SK-N-SH (cell line): ENCODE measurements at regions not wholly inside any gene's neighbourhood (a gene's known extent, or its start where the extent isn't known, plus 50 kb on each side); places are given as distances from the start of the nearest gene placed in this dataset.

Source experiments
- CTCF ChIA-PET: fragments of 300-600, 350-600 bp; formaldehyde crosslinking; extraction: SDS; loops from one replicate; lab custom pipeline; 2021; lab: Yijun Ruan, JAX
- POLR2A ChIA-PET: fragments of 350-600 bp; sonication (Branson Sonifier 250); formaldehyde crosslinking; extraction: SDS; loops from one replicate; lab custom pipeline; 2020; ENCODE audit warnings: antibody characterized with exemption, inconsistent platforms; lab: Yijun Ruan, JAX
- DNase-seq: peaks from one replicate; pipeline ENCODE4 v3.0.0; 2012
- H2AFZ ChIP-seq: fragments of 200-600 bp; sonication (generic); 2 replicates; pipeline ENCODE4 v1.8.1; 2016; ENCODE audit warnings: antibody characterized with exemption, mild to moderate bottlenecking, low read depth
- H3F3A ChIP-seq: fragments of 200-600 bp; sonication (generic); replicated peaks from 2 replicates; pipeline ENCODE3; 2016; ENCODE audit warnings: antibody characterized with exemption, mild to moderate bottlenecking; ENCODE audit not compliant: insufficient read depth
- H3K27ac ChIP-seq, 2 experiments: fragments of 200-500 bp in 1 of 2; fragments of 200-600 bp in 1 of 2; sonication (Bioruptor generic) in 1 of 2; sonication (generic), shearing (Covaris generic) in 1 of 2; 2 replicates each; pipeline versions ENCODE4 v1.5.1 to v1.6.1; 2014 to 2016; ENCODE audit warnings: low read depth in 2 of 2, inconsistent platforms in 1 of 2, low read length in 1 of 2, mild to moderate bottlenecking in 1 of 2, mixed read lengths in 1 of 2
- H3K27me3 ChIP-seq: fragments of 200-600 bp; sonication (generic), shearing (Covaris generic); 2 replicates; pipeline ENCODE4 v1.6.1; 2016; ENCODE audit warnings: mixed run types; ENCODE audit not compliant: insufficient read depth
- H3K36me3 ChIP-seq, 2 experiments: fragments of 200-500 bp in 1 of 2; fragments of 200-600 bp in 1 of 2; sonication (Bioruptor generic) in 1 of 2; sonication (generic) in 1 of 2; replicated peaks in 1 of 2; 2 replicates each; pipeline versions ENCODE3 to v1.5.1; 2014 to 2016; ENCODE audit warnings: low read length in 1 of 2, mild to moderate bottlenecking in 1 of 2; ENCODE audit not compliant: insufficient read depth in 2 of 2, control insufficient read depth in 1 of 2
- H3K4me1 ChIP-seq, 2 experiments: fragments of 200-500 bp in 1 of 2; fragments of 200-600 bp in 1 of 2; sonication (Bioruptor generic) in 1 of 2; sonication (generic), shearing (Covaris generic) in 1 of 2; 2 replicates each; pipeline versions ENCODE4 v1.5.1 to v1.6.1; 2014 to 2016; ENCODE audit warnings: low read depth in 1 of 2, low read length in 1 of 2, mixed run types in 1 of 2; ENCODE audit not compliant: insufficient read depth in 2 of 2, control insufficient read depth in 1 of 2
- H3K4me2 ChIP-seq: fragments of 200-600 bp; sonication (generic), shearing (Covaris generic); 2 replicates; pipeline ENCODE4 v1.6.1; 2017; ENCODE audit warnings: mixed run types
- H3K4me3 ChIP-seq, 2 experiments: fragments of 200-500 bp in 1 of 2; fragments of 200-600 bp in 1 of 2; sonication (Bioruptor generic) in 1 of 2; sonication (generic), shearing (Covaris generic) in 1 of 2; 2 replicates each; pipeline versions ENCODE4 v1.5.1 to v1.8.1; 2014 to 2016; ENCODE audit warnings: low read depth in 2 of 2, inconsistent platforms in 1 of 2, low read length in 1 of 2, mild to moderate bottlenecking in 1 of 2, mixed read lengths in 1 of 2, moderate library complexity in 1 of 2
- H3K79me2 ChIP-seq: fragments of 200-600 bp; sonication (generic); 2 replicates; pipeline ENCODE4 v1.8.1; 2017; ENCODE audit warnings: mild to moderate bottlenecking; ENCODE audit not compliant: insufficient read depth
- H3K9ac ChIP-seq: fragments of 200-600 bp; sonication (generic); 2 replicates; pipeline ENCODE4 v1.6.1; 2017; ENCODE audit warnings: mixed run types
- H3K9me2 ChIP-seq: fragments of 200-600 bp; sonication (generic); 2 replicates; pipeline ENCODE4 v1.6.1; 2017; ENCODE audit warnings: mixed run types
- H3K9me3 ChIP-seq: fragments of 200-600 bp; sonication (generic); 2 replicates; pipeline ENCODE4 v1.6.1; 2017; ENCODE audit warnings: mixed run types, mild to moderate bottlenecking, moderate library complexity
- H4K20me1 ChIP-seq: fragments of 200-600 bp; sonication (generic); 2 replicates; pipeline ENCODE4 v1.6.1; 2017; ENCODE audit warnings: mild to moderate bottlenecking, mixed run types; ENCODE audit not compliant: insufficient read depth
- CTCF ChIP-seq: fragments of 200-600 bp; sonication (generic); IDR thresholded peaks from 2 replicates; pipeline ENCODE4 v1.6.1; 2017; ENCODE audit warnings: antibody characterized with exemption, mild to moderate bottlenecking, moderate library complexity
- ELF1 ChIP-seq: IDR thresholded peaks from 2 replicates; pipeline ENCODE4 v1.4.0; 2012
- FOSL2 ChIP-seq: IDR thresholded peaks from 2 replicates; pipeline ENCODE4 v1.4.0; 2012; ENCODE audit warnings: low read depth, mild to moderate bottlenecking, moderate library complexity, borderline replicate concordance
- GATA2 ChIP-seq: sonication (generic); formaldehyde crosslinking; IDR thresholded peaks from 2 replicates; pipeline ENCODE4 v1.5.0; 2020; ENCODE audit warnings: mild to moderate bottlenecking, missing genetic modification reagents
- MAX ChIP-seq: IDR thresholded peaks from 2 replicates; pipeline ENCODE4 v1.4.0; 2012; ENCODE audit warnings: low read depth
- MEF2A ChIP-seq: IDR thresholded peaks from 2 replicates; pipeline ENCODE4 v1.4.0; 2012; ENCODE audit warnings: low read depth, borderline replicate concordance
- NFIC ChIP-seq: IDR thresholded peaks from 2 replicates; pipeline ENCODE4 v1.4.0; 2012; ENCODE audit warnings: borderline replicate concordance
- PBX3 ChIP-seq: IDR thresholded peaks from 2 replicates; pipeline ENCODE4; 2012
- RCOR1 ChIP-seq: fragments of 150-350 bp; IDR thresholded peaks from 2 replicates; pipeline ENCODE4 v1.6.1; 2017; ENCODE audit warnings: antibody characterized with exemption, low read length
- REST ChIP-seq: IDR thresholded peaks from 2 replicates; pipeline ENCODE4 v1.6.1; 2012; ENCODE audit warnings: mild to moderate bottlenecking, low read depth, low read length, moderate library complexity
- SIN3A ChIP-seq: IDR thresholded peaks from 2 replicates; pipeline ENCODE4 v1.6.1; 2012; ENCODE audit warnings: low read depth, mild to moderate bottlenecking, low read length, moderate library complexity, borderline replicate concordance
- TAF1 ChIP-seq: IDR thresholded peaks from 2 replicates; pipeline ENCODE4 v1.6.1; 2012; ENCODE audit warnings: low read depth, mild to moderate bottlenecking, low read length, moderate library complexity, borderline replicate concordance
- TEAD4 ChIP-seq: IDR thresholded peaks from 2 replicates; pipeline ENCODE4 v1.4.0; 2012; ENCODE audit warnings: mild to moderate bottlenecking, borderline replicate concordance; ENCODE audit not compliant: insufficient read depth
- WGBS: methylation state at CpG from one replicate; pipeline ENCODE4 v1.1.6; 2017; ENCODE audit warnings: low lambda C conversion rate; 5-methylcytosine and 5-hydroxymethylcytosine counted together

- Histone ChIP-seq H4K20me1 (no peaks in the 10 kb centered on the region), H3K9me3 (0 out of 2 replicates have a peak, but pooled peaks cover 8% of the 10 kb centered on the region), H3K9me2 (no peaks in the 10 kb centered on the region), H3K36me3 (no peaks in the 10 kb centered on the region), H2AFZ (no peak overlapping the region), H3K4me1 (peaks cover 7 to 25% of the 10 kb centered on the region in 2 experiments), H3K4me3 (no peak overlapping the region), H3K79me2 (no peaks in the 10 kb centered on the region), H3K4me2 (peak overlapping the region; percentile 1; the same call in 1 of the 2 replicates), H3K27me3 (no peaks in the 10 kb centered on the region), H3K9ac (no peak overlapping the region), H3K27ac (peak overlapping the region in 1 of 2 experiments; percentile 34; a peak in 2 of 4 replicates), H3F3A (peaks cover 26% of the 10 kb centered on the region)
- 95% methylated on average over 1 of the region's 1 CpG for WGBS
- DNase-seq = no peak
- ChIA-PET POLR2A (no interaction called here), CTCF (no interaction called here)
- TF ChIP-seq NFIC (0 out of 2 replicates have a peak, but pooled peaks have one; percentile 7), FOSL2 (peak; percentile 40; the same call in 1 of the 2 replicates), REST (no peak), PBX3 (peak; percentile 45)
Measured at GRCh38 chr3:150073513-150073912, 102.8 kb upstream of the PFN2 start.

GRCh38 chr3:150073031-150073430 lies 102.3 kb upstream of the PFN2 start:
- CTCF ChIA-PET = no interaction called here
- no peak for DNase-seq

More at GRCh38 chr3:150073031-150073430, 102.3 kb upstream of the PFN2 start:
- Histone ChIP-seq H3F3A (peaks cover 21% of the 10 kb centered on the region), H3K36me3 (no peaks in the 10 kb centered on the region), H3K79me2 (no peaks in the 10 kb centered on the region), H3K4me3 (no peak overlapping the region), H4K20me1 (no peaks in the 10 kb centered on the region), H3K9me2 (no peaks in the 10 kb centered on the region), H3K9ac (no peak overlapping the region), H3K9me3 (0 out of 2 replicates have a peak, but pooled peaks cover 8% of the 10 kb centered on the region), H3K27ac (peak overlapping the region in 1 of 2 experiments; percentile 34; a peak in 2 of 4 replicates), H3K27me3 (no peaks in the 10 kb centered on the region), H3K4me2 (peak overlapping the region; percentile 1; the same call in 1 of the 2 replicates), H2AFZ (no peak overlapping the region), H3K4me1 (peaks cover 4 to 20% of the 10 kb centered on the region in 2 experiments)
- POLR2A ChIA-PET = no interaction called here
- WGBS = 91% methylated on average over 2 of the region's 2 CpGs
- TF ChIP-seq GATA2 (CRISPR knock-in tag) (no peak), TEAD4 (no peak), ELF1 (no peak), REST (no peak), CTCF (no peak), MEF2A (no peak), MAX (no peak), RCOR1 (no peak), TAF1 (no peak), SIN3A (no peak)
